RWPE2 (cell line): ENCODE measurements at regions not wholly inside any gene's neighbourhood (a gene's known extent, or its start where the extent isn't known, plus 50 kb on each side); places are given as distances from the start of the nearest gene placed in this dataset.
A peak's percentile ranks its signal among the peaks of the same experiment; 100 is the strongest.

ENCODE experiments used
- ATAC-seq: fragments of 200-7000 bp; cut with Tn5 transposase; 3 replicates; pipeline ENCODE4 v1.9.1; 2021; ENCODE audit warnings: low read depth
- DNase-seq: peaks from one replicate; pipeline ENCODE4 v3.0.0-alpha.2; 2020; ENCODE audit warnings: low spot score
- H3K27ac ChIP-seq: fragments of 450-650 bp; 2 replicates; pipeline ENCODE4 v1.5.1; 2017; ENCODE audit warnings: mild to moderate bottlenecking; ENCODE audit not compliant: poor library complexity, severe bottlenecking
- H3K27me3 ChIP-seq: fragments of 250-450 bp; sonication (Bioruptor Pico); 2 replicates; pipeline ENCODE4 v1.5.1; 2021; ENCODE audit warnings: mild to moderate bottlenecking, moderate library complexity; ENCODE audit not compliant: insufficient read depth, poor library complexity, severe bottlenecking
- H3K36me3 ChIP-seq: fragments of 250-450 bp; sonication (Bioruptor Pico); 2 replicates; pipeline ENCODE4 v1.5.1; 2020; ENCODE audit warnings: low read depth, mild to moderate bottlenecking, moderate library complexity
- H3K4me1 ChIP-seq: fragments of 250-450 bp; sonication (Bioruptor Pico); 2 replicates; pipeline ENCODE4 v1.5.1; 2021; ENCODE audit warnings: mild to moderate bottlenecking, moderate library complexity; ENCODE audit not compliant: insufficient read depth, poor library complexity, severe bottlenecking
- H3K4me3 ChIP-seq: fragments of 250-450 bp; sonication (Bioruptor Pico); 2 replicates; pipeline ENCODE4 v1.5.1; 2021; ENCODE audit warnings: mild to moderate bottlenecking, moderate library complexity; ENCODE audit not compliant: severe bottlenecking
- H3K9me3 ChIP-seq: fragments of 250-450 bp; sonication (Bioruptor Pico); 2 replicates; pipeline ENCODE4 v1.5.1; 2021; ENCODE audit warnings: mild to moderate bottlenecking, moderate library complexity; ENCODE audit not compliant: severe bottlenecking
- TF ChIP-seq, protein P1 (sequence below): fragments of 450-650 bp; IDR thresholded peaks from one replicate; pipeline ENCODE4 v1.5.1; 2017; ENCODE audit warnings: mild to moderate bottlenecking, moderate library complexity; ENCODE audit not compliant: poor library complexity, severe bottlenecking

DNA sequence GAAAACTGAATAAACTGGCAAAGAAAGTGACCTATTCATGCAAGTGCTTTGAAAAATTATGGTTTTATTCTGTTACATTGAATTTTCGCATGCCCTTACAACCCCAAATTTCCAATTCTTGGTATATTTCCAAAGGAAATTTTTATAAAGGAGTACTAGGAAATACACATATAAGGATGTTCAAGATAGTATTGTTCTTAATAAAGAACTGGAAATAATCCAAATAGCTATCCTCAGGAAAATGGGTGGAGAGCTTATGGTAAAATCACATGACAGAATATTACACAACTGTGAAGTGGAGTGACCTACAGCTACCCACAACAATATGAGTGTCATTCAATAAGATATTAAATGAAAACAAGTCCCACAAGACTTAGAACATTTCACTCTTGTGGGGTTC is 138.9 kb upstream of the BMPER start:
- TF ChIP-seq, protein P1, sequence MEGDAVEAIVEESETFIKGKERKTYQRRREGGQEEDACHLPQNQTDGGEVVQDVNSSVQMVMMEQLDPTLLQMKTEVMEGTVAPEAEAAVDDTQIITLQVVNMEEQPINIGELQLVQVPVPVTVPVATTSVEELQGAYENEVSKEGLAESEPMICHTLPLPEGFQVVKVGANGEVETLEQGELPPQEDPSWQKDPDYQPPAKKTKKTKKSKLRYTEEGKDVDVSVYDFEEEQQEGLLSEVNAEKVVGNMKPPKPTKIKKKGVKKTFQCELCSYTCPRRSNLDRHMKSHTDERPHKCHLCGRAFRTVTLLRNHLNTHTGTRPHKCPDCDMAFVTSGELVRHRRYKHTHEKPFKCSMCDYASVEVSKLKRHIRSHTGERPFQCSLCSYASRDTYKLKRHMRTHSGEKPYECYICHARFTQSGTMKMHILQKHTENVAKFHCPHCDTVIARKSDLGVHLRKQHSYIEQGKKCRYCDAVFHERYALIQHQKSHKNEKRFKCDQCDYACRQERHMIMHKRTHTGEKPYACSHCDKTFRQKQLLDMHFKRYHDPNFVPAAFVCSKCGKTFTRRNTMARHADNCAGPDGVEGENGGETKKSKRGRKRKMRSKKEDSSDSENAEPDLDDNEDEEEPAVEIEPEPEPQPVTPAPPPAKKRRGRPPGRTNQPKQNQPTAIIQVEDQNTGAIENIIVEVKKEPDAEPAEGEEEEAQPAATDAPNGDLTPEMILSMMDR: no peak
- Histone ChIP-seq H3K27ac (no peak overlapping the region), H3K4me1 (no peaks in the 10 kb centered on the region), H3K4me3 (no peak overlapping the region), H3K9me3 (no peaks in the 10 kb centered on the region), H3K27me3 (no peaks in the 10 kb centered on the region), H3K36me3 (no peaks in the 10 kb centered on the region)
- DNase-seq (no peak), ATAC-seq (no peak)

DNA sequence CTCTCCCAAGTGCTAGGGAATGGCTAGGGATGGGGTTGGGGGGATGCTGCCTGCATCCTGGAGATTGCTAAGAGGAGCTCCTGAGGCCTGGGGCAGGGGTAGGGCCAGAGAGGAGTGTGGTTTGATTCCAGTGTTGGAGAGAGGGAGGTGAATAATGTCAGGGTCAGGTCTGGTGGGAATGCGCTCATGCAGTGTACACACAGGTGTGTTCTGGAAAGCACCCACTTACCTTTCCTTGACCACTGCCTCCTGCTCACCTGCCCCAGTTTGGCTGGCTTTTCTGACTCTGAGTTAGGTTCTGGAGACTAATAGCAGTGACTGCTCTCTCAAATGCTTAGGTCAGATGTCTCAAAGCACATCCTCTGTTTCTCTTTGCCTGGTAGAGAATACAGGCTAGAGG is 135.4 kb upstream of the BMPER start:
- Histone ChIP-seq H3K27ac (no peak overlapping the region), H3K27me3 (no peaks in the 10 kb centered on the region), H3K36me3 (no peaks in the 10 kb centered on the region), H3K4me3 (no peak overlapping the region), H3K9me3 (no peaks in the 10 kb centered on the region), H3K4me1 (peaks cover 3% of the 10 kb centered on the region)
- DNase-seq (no peak), ATAC-seq (no peak)
- TF ChIP-seq, protein P1: no peak

DNA sequence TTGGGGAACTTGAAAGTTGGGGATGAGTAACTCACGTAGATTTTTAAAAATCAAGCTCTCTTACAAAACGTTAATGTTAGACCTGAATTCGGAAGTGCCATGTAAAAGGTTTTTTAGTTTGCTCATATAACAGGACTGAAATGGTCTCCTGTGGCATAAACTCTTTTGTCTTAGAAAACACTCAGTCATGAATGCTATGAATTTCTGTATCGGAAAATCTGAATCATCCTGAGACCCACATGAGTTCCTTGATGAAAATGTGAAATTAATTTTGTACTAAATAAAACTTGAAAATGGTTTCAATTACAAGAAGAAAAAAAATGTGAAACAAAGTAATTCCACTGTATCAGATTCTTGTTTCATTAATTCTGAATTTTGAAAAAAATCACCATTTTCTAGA is 134.8 kb upstream of the BMPER start:
- H3K4me3 ChIP-seq: no peak overlapping the region
- ATAC-seq (no peak), DNase-seq (no peak)
- no peaks in the 10 kb centered on the region for H3K27me3 ChIP-seq
- peaks cover 3% of the 10 kb centered on the region for H3K4me1 ChIP-seq
- H3K9me3 ChIP-seq: no peaks in the 10 kb centered on the region
- TF ChIP-seq, protein P1: no peak
- H3K27ac ChIP-seq: no peak overlapping the region
- H3K36me3 ChIP-seq: no peaks in the 10 kb centered on the region

DNA sequence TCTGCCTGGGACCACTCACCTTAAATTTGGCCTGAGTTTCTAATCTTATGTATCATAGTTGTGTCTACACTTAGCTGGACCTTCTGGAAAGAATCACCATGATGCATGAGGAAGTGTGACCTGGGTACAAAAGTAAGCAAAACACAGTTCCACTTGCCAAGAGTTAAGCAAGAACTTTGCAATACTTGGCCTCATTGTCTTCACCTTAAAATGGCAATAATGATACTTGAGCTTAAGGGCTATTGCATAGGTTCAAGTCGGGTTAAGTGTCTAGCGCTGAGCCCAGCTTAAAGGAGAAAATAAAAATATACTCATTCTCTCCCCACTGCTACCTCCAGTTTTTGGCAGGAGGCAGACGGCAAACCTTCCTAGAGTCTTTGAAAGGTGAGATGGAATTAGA is 133.9 kb upstream of the BMPER start:
- no peaks in the 10 kb centered on the region for H3K9me3 ChIP-seq
- no peaks in the 10 kb centered on the region for H3K36me3 ChIP-seq
- ATAC-seq (no peak), DNase-seq (no peak)
- H3K27me3 ChIP-seq: no peaks in the 10 kb centered on the region
- TF ChIP-seq, protein P1: no peak
- peaks cover 3% of the 10 kb centered on the region for H3K4me1 ChIP-seq
- H3K27ac ChIP-seq: no peak overlapping the region
- H3K4me3 ChIP-seq: no peak overlapping the region

DNA sequence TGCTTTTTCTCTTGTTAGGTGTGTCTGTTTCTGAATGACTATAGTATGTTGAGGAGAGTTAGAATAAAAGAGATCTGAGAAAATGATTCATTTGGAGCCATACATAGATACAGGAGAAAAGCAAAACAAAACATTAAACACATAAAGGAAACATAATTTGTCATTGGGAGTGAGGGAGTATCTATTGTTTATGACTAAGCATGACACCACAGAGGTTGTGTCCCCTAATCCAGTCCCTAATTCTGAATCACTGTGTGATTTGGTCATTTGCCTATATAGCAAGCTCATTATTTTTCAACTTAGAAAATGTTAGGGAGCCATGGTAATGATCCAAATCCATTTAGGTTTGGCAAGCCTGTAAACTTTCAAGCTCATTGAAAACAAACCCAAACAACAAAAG is 132.3 kb upstream of the BMPER start:
- TF ChIP-seq, protein P1: no peak

More for the DNA sequence above, 132.3 kb upstream of the BMPER start:
- Histone ChIP-seq H3K27ac (no peak overlapping the region), H3K27me3 (no peaks in the 10 kb centered on the region), H3K4me3 (no peak overlapping the region), H3K4me1 (peaks cover 3% of the 10 kb centered on the region), H3K9me3 (no peaks in the 10 kb centered on the region), H3K36me3 (no peaks in the 10 kb centered on the region)
- ATAC-seq (peak; percentile 42), DNase-seq (no peak)
